GM21717 (cell line): ENCODE measurements at regions not wholly inside any gene's neighbourhood (a gene's known extent, or its start where the extent isn't known, plus 50 kb on each side); places are given as distances from the start of the nearest gene placed in this dataset.
"Not testable (repeated sequence)": the region's sequence is repeated elsewhere in the genome, so short reads cannot be mapped to it uniquely, and the experiment has no call there.

Experiments used
- ATAC-seq: cut with Tn5 transposase; IDR thresholded peaks from one replicate; pipeline ENCODE4 v1.9.1; 2021; ENCODE audit warnings: mild to moderate bottlenecking, moderate library complexity; ENCODE audit not compliant: unreplicated experiment

GRCh38 chr16:29173371-29174305 lies 188.8 kb downstream of the LAT start:
- not testable (repeated sequence) for ATAC-seq

- not testable (repeated sequence) for ATAC-seq
These were observed 187.4 kb downstream of the LAT start for GRCh38 chr16:29172098-29172724.

- not testable (repeated sequence) for ATAC-seq
These were observed 186.4 kb downstream of the LAT start for GRCh38 chr16:29171296-29171695.

GRCh38 chr16:29170393-29171119 lies 185.7 kb downstream of the LAT start:
- ATAC-seq: not testable (repeated sequence)

- ATAC-seq: not testable (repeated sequence)
These were observed 184.6 kb downstream of the LAT start for GRCh38 chr16:29169295-29169994.

- not testable (repeated sequence) for ATAC-seq
These were observed 183.8 kb downstream of the LAT start for GRCh38 chr16:29168515-29169259.

GRCh38 chr16:29164442-29165089 lies 179.7 kb downstream of the LAT start:
- not testable (repeated sequence) for ATAC-seq

GRCh38 chr16:29160171-29160570 lies 175.3 kb downstream of the LAT start:
- ATAC-seq: not testable (repeated sequence)

- not testable (repeated sequence) for ATAC-seq
These were observed 174.8 kb downstream of the LAT start for GRCh38 chr16:29159603-29160002.

GRCh38 chr16:29158785-29159184 lies 173.9 kb downstream of the LAT start:
- no peak for ATAC-seq

GRCh38 chr16:29158031-29158784 lies 173.4 kb downstream of the LAT start:
- ATAC-seq: not testable (repeated sequence)

- not testable (repeated sequence) for ATAC-seq
These were observed 172.4 kb downstream of the LAT start for GRCh38 chr16:29157051-29157923.

GRCh38 chr16:29156511-29156910 lies 171.7 kb downstream of the LAT start:
- no peak for ATAC-seq

- not testable (repeated sequence) for ATAC-seq
These were observed 171.0 kb downstream of the LAT start for GRCh38 chr16:29155866-29156200.

GRCh38 chr16:29155131-29155865 lies 170.4 kb downstream of the LAT start:
- not testable (repeated sequence) for ATAC-seq

- ATAC-seq: no peak
These were observed 169.8 kb downstream of the LAT start for GRCh38 chr16:29154676-29155121.

- no peak for ATAC-seq
These were observed 169.2 kb downstream of the LAT start for GRCh38 chr16:29154088-29154487.
